ENCODE measurements at regions not wholly inside any gene's neighbourhood (a gene's known extent, or its start where the extent isn't known, plus 50 kb on each side); places are given as distances from the start of the nearest gene placed in this dataset.
"Not testable (repeated sequence)": the region's sequence is repeated elsewhere in the genome, so short reads cannot be mapped to it uniquely, and the experiment has no call there.

DNA sequence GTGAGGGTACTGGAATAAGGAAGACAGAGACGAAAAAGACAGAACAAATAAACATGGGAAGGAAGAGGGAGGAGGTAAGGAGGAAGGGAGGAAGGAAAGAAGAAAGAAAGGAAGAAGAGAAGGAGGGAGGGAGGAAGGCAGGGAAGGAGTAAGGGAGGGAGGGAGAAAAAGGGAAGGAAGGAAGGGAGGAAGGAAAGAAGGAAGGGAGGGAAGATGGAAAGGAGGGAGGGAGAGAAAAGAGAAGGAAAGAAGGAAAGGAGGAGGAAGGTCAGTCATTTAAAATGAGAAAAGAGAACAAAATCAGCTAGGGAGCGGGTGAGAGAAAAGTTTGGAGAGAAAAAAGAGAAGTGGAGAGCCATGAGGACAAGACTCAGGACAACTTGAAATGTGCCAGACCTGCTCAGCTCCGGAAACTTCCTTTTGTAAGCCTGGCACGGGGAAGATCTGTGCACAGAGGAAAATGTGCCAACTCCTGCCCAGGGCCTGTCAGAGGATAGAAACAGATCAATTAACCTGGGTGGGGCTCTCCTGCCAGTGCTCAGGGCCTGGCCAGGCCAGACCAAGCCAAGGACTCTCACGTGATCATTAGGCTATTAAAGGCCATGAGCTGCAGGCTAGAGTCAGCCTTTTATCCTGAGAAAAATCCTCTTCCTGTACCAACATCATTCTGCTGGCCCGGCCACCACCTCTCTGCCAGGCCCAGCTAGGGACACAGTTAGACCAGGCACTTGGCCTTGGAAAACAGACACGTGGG, 50.1 kb upstream of the BCL6 start:
- no peak overlapping the region for H3K4me3 ChIP-seq (ENCODE audit: low read length)
- DNase-seq (ENCODE audit: low read depth, low spot score): no peak

DNA sequence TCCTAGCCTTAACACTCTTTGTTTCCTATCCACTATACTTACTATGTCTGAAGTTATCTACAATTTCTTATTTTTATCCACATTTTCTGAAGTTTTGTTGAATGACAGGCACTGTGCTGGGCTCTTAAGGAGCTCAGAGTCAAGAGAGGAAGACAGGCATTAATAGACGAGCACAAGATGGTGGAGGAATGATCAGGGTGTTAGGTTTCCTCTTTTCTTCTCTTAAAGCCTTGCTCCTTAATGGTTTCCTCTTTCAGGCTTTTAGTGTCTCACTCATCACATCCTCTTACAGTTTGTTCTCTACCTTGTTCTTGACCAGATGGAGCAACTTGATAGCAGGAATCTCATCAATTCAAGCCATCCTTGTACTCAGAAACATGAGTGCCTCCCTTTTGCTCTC, 52.9 kb upstream of the BCL6 start:
- no peak overlapping the region for H3K4me3 ChIP-seq (ENCODE audit: low read length)
- peak; percentile 20 for DNase-seq (ENCODE audit: low read depth, low spot score)

DNA sequence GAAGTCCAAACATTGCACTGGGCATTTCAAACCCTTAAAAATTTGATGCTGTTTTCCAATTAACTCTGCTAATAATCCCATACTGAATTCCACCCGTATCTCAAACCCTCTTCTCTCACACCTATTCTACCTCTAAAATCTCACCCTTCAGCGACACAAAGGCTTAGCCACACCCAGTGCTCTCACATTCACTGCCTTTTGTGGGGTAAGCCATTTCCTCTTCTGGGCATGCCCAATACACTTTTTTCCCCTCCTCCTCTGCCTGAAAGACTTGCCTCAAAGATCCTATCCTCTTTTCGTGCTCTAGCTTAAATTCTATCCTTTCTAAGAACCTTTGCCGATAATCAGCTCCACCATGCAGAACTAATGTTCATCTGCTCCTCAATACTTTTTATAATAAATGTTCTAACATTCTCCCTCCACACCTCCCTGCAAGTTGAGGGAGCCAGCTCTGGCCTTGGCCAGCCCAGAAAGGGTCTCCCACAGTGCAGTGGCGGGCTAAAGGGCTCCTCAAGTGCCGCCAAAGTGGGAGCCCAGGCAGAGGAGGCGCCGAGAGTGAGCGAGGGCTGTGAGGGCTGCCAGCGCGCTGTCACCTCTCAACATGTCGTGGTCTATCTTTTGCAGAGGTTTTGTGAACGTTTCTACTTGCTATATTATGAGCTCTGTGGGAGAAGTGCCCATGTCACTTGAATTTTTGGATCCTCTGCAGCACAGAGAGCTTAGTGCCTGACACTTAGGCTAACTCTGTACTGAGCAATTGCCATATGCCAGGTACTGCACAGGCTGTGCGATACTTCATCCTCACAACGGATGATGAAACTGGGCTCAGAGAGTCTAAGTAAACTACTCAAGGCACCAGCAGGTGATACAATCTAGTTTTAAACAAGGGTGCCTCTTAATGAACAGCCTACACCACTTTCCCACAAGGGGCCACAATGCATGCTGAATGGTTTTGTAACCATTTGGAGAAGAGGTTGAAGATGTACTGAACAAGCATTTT, 53.6 kb upstream of the BCL6 start:
- H3K4me3 ChIP-seq (ENCODE audit: low read length): no peak overlapping the region
- DNase-seq (ENCODE audit: low read depth, low spot score): peak; percentile 40

DNA sequence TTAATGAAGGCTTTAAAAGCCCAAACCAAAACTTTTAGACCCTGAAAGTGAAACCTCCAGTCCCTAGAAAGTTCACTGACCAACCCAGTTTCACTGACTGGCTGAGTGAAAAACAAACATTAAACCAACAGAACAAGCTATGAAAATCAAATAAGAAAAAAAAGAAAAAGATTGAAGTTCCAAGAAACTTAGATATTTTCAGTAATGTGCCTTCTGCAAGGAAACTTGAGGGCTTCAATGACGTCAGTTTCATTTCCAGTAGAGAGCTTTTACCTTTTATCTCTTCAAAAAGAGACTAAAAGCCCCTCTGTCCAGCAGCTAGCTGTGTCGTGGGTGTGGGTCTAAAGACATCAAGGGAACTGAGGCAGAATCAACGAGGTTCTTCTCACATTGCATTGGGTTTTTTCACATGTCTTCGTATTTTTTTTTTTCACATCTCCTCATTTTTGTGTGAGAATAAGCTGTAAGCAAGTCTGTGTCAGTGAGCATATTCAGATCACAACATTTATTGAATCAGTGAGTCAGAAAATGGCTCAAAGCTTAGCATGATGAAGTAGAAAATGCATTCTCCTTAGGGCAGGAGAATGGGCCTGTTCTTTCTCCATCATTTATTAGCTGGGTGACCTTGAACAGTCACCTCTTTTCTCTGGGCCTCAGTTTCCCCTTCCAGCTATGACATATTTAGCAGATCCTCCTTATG, 54.8 kb upstream of the BCL6 start:
- no peak overlapping the region for H3K4me3 ChIP-seq (ENCODE audit: low read length)
- DNase-seq (ENCODE audit: low read depth, low spot score): no peak

DNA sequence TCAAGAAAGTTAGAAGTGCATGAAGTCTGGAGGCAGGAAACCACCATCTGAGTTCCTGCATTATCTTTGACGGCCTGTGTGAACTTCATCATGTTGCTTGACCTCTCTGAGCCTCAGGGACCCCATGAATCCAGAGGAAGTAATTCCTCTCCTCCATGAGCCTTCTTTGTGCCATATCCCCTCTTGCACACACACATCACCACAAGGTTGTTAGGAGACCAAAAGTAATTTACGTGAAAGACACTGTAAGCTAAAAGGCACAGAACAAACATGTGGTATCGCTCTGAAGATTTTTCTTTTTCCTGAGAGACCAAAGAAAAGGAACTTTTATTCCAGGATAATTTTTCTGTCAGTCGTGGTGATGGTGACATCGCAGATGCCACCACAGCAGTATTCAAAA, 55.9 kb upstream of the BCL6 start:
- no peak for DNase-seq (ENCODE audit: low read depth, low spot score)

DNA sequence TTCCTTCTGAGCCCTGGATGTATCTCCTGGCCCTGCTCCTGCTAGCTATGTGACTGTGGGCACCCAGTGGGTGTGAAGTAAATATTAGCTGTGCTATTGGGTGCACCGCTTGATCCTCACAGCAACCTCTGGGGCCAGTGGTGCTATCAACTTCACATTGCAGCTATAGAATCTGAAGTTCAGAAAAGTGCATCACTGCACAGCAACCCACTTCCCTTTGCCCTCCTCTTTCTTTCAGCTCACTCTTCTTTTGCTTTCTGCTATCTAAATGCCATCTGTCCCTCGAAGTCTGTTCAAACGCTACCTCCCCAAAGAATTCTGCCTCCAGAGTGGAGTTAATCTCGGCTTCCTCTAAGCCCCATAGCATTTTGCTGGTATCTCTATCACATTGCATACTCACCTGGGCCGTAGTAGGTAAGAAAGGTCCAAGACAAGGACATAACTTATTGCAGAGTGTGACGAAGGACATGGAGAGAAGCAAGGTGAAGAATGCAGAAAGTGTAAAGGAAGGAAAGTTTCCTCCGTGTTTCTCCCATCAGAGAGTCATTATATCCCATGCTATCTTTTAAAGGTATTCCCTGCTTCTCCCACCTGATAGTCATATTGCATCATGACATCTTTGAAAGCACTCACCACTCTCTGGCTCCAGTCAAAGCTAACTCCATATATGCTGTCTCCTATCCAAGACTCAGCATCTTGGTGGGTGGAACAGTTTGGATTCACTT, 57.1 kb upstream of the BCL6 start:
- H3K4me3 ChIP-seq (ENCODE audit: low read length): no peak overlapping the region
- DNase-seq (ENCODE audit: low read depth, low spot score): no peak

More for the DNA sequence above, 55.9 kb upstream of the BCL6 start:
- H3K4me3 ChIP-seq (ENCODE audit: low read length): no peak overlapping the region

DNA sequence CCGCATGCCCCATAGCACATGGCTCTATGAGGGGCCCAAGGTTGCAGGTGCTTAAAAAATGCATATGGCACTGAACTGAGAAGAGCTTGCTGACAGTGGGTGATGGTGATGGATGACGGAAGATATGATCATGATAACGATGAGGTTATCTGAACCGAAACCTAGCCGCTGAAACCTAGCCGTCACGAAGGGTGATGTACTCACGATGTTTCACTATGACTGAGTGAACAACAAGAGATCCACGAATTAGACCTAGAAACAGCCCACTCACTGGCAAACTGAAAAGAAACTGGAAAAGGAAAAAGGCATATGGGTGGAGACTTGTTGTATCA, 57.6 kb upstream of the BCL6 start:
- DNase-seq (ENCODE audit: low read depth, low spot score): no peak
- H3K4me3 ChIP-seq (ENCODE audit: low read length): no peak overlapping the region

DNA sequence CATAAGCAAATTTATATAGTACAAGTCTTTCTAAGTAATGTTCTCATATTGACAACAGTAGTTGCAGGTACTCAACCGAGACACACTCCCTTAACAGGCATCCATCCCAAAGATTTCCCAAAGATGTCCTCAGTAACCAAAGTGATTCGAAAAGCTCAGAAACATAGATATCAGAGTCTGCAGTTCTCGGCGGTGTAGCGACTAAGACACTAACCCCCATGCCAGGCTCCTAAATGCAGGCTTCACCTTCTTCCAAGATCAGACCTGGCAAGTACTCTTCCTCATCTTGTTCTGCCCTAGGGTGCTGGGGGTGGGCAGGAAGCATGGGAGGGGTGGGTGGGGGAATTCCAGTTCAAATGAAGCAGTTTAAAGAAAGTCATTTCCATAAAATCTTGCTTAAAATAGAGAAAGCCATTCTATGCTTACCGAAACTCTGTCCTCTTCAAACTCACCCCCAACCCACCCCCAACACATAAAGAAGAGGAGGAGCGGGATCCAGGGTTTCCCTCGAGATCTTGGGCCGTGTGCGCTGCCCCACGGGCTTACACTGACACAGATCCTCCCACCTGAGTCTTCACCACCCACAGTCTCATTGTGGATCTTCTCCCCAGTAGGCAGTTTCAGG, 59.0 kb upstream of the BCL6 start:
- no peak overlapping the region for H3K4me3 ChIP-seq (ENCODE audit: low read length)
- no peak for DNase-seq (ENCODE audit: low read depth, low spot score)

DNA sequence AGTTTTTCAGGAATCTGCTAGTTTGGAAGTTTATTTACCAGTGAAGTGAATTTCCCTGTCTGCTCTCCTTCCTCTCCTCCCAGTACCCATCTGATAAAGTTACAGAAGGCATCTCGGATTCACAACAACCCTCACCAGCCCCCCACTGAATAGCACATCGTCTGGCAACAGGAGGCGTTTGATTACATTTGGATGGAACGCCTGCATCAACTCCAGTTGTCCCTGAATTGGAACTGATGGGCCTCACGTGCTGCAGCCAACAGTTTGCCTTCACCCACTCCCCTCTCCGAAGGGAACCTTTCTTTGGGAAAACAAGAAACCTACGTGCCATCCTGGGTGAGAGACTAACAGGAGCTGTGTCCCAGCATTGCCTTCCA, 59.5 kb upstream of the BCL6 start:
- no peak for DNase-seq (ENCODE audit: low read depth, low spot score)
- no peak overlapping the region for H3K4me3 ChIP-seq (ENCODE audit: low read length)

DNA sequence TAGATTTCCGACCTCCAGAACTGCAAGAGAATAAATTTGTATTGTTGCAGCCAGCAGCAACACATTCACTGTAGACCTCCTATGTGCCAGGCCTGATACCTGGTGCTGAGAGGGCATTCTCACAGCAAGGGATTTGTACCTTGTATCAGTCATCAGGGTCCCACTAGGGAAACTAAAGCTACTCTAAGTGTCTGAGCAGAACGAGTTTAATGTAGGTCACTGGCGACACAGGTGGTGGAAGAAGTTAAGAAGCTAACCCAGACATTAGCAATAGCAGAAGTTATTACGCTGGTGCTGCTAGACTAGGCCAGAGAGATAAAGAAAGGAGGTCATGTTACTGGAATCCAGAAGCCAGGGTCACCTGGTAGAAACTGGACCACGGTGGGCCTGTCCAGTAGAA, 60.5 kb upstream of the BCL6 start:
- H3K4me3 ChIP-seq (ENCODE audit: low read length): no peak overlapping the region
- no peak for DNase-seq (ENCODE audit: low read depth, low spot score)

DNA sequence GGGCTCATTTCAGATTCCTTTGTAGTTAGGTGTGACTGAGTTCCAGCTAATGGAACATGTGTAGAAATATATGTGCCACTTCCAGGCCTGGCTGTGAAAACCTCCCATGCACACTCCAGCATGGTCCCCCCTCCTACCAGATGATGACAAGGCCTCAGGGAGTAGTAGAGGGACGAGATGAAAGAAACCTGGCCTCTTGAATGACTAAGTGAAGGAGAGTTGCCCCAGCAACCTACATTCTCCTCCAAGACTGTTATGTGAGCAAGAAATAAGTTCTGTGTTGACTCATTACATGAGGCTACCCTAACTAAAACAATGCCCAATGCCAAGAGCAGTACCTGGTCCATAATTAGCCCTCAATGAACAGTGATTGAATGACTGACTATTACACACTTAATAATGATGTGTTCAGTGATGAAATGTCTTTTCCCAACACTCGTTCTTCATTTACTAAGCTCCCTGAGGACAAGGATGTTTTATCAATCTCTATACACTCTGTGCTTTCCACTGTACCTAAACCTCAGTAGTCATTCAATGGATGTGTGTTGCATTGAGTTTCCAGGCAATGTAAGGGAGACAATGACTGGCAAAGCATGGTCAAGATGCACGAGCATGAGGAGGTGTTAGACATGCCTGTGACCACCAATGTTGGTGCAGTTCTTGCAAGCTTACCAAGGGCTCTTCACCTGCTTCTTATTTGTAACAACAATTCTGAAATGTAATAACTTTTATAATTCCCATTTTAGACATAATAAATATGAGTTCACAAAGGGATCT, 62.0 kb upstream of the BCL6 start:
- no peak for DNase-seq (ENCODE audit: low read depth, low spot score)
- no peak overlapping the region for H3K4me3 ChIP-seq (ENCODE audit: low read length)

DNA sequence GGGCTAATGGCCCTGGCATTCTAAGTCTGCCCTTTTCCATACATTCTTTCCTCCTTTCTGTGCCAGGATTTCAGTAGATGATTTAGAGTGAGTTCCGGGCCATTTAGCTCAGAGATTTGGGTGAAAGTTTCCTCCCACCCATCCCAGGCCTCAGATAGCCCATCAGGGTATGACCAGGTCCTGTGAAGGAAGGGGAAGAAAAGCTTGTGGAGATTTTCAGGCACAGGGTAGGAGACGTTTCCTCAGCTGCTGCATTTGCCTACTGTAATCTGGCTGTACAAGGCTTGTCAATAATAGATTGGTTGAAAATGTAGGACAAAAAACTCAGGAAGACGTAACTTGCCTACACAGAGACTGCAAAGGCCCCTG, 63.2 kb upstream of the BCL6 start:
- no peak for DNase-seq (ENCODE audit: low read depth, low spot score)
- no peak overlapping the region for H3K4me3 ChIP-seq (ENCODE audit: low read length)

DNA sequence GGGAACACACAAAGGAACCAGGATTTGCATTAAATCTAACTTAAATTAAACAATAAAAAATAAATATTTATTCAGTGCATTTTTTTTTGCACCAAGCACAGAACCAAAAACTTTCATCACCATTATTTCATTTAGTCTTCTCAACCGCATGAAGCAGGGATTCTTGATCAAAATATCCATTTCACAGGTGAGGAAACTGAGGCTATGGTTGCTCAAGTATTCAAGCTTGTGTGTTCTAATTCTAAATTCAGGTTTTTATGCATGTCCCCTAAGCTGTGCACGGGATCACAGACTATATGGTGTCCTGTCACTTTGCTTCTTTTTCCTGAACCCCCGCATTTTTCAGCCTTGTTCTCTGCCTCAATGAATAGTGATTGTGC, 64.3 kb upstream of the BCL6 start:
- no peak overlapping the region for H3K4me3 ChIP-seq (ENCODE audit: low read length)

DNA sequence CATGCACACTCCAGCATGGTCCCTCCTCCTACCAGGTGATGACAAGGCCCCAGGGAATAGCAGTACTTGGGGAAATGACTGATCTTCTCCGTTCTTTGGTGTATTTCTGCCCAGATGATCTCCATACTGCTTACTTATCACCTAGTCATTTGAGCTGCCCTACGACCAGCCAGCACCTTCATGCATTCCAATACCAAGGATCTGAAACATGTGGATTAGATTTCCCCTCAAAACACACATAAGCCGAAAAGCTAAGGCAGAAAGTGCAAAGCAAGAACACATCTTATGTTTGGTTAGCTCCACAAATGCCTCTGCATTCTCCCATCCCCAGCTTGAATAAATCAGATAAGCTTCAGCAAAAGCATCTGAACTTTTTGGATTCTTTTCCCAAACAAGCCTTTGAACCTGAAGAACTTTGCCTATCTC, 64.8 kb upstream of the BCL6 start:
- no peak overlapping the region for H3K4me3 ChIP-seq (ENCODE audit: low read length)
- no peak for DNase-seq (ENCODE audit: low read depth, low spot score)

More for the DNA sequence above, 64.3 kb upstream of the BCL6 start:
- no peak for DNase-seq (ENCODE audit: low read depth, low spot score)

DNA sequence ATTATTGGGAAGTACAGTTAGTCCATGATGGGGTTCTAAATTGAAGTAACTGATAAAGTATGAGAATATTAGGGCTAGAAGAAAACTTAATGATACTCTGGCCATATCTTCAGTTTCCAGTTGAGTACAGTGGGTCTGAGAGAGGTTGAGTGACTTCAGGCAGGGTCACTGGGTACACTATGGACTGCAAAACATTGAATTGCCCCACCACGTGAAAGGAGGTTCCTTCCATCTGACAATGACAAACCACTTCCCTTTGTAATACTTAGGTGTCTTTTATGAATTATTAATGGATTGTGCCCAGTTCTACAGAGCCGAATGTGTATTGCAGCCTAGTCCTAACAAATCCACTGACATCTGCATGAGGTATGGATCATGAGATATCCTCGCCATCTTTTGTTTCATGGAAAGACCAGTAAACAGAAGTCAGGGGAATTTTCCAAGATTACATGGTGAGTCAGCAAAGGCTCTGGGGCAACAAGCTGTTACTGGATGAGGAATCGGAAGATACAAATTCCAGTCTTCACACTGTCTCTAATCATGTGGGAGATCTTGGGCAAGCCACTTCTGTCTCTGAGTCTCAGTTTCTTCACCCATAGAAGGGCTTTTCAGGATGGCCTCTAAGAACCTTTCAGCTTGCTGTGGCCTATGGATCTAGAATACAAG, 66.5 kb upstream of the BCL6 start:
- no peak overlapping the region for H3K4me3 ChIP-seq (ENCODE audit: low read length)
- DNase-seq (ENCODE audit: low read depth, low spot score): no peak

DNA sequence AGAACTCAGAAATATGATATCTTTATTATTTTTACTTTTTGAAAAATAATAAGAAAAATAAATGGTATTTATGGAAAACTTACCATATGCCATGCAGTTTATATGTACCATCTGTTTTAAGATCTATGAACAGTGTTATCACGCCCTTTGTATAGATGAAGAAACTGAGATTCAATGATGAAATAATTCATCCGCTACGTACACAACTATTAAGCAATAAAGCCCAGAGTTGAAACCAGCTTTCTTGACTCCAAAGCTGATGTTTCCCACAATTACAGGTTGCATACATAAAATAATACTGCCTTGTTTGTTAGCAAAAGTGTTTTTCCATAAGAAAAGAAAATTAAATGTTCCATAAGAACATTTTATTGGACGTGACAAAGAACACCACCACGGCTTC, 67.2 kb upstream of the BCL6 start:
- DNase-seq (ENCODE audit: low read depth, low spot score): no peak
- H3K4me3 ChIP-seq (ENCODE audit: low read length): no peak overlapping the region

DNA sequence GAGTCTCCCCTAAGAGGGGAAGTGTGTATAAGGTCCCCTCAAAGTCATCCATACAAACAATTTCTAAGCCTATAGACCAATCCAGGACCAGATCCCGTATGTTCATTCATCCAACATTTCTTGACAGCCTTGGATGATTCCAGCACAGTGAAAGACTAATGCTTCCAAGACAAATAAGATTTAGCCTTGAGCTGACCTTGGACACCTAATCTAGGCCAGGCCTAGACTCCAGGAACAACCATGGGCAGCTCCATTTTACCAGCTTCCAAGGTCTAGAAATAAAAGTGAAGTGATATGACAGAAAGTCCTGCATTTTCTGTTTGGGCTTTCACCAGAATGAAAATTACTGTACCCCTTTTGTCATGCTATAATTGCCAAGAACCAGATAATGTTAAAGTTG, 67.9 kb upstream of the BCL6 start:
- no peak overlapping the region for H3K4me3 ChIP-seq (ENCODE audit: low read length)
- DNase-seq (ENCODE audit: low read depth, low spot score): no peak

DNA sequence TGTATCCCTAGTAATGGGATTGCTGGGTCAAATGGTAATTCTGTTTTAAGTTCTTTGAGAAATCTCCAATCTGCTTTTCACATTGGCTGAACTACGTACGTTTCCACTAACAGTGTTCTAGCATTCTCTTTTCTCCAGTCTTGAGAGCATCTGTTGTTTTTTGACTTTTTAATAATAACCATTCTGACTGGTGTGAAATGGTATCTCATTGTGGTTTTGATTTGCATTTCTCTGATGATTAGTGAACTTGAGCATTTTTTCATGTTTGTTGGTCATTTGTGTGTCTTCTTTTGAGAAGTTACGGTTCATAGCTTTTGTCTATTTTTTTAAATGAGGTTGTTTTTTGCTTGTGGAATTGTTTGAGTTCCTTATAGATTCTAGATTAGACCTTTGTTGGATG, 72.5 kb upstream of the BCL6 start:
- H3K4me3 ChIP-seq (ENCODE audit: low read length); DNase-seq (ENCODE audit: low read depth, low spot score): not testable (repeated sequence)
